ENCODE measurements at regions not wholly inside any gene's neighbourhood (a gene's known extent, or its start where the extent isn't known, plus 50 kb on each side); places are given as distances from the start of the nearest gene placed in this dataset.
"Not testable (repeated sequence)": the region's sequence is repeated elsewhere in the genome, so short reads cannot be mapped to it uniquely, and the experiment has no call there.

GRCh38 chr2:220336771-220337170 is 709.3 kb downstream of the SLC4A3 start:
- no peak for DNase-seq (ENCODE audit: low read depth in 2 of 2)

GRCh38 chr2:220337611-220338440 is 710.4 kb downstream of the SLC4A3 start:
- DNase-seq (ENCODE audit: low read depth in 2 of 2) = no peak

- DNase-seq (ENCODE audit: low read depth in 2 of 2) = no peak
Measured at GRCh38 chr2:220341014-220341413, 713.6 kb downstream of the SLC4A3 start.

- DNase-seq (ENCODE audit: low read depth in 2 of 2) = no peak
Measured at GRCh38 chr2:220346919-220347318, 719.5 kb downstream of the SLC4A3 start.

- DNase-seq (ENCODE audit: low read depth in 2 of 2) = no peak
Measured at GRCh38 chr2:220347626-220348025, 720.2 kb downstream of the SLC4A3 start.

DNA sequence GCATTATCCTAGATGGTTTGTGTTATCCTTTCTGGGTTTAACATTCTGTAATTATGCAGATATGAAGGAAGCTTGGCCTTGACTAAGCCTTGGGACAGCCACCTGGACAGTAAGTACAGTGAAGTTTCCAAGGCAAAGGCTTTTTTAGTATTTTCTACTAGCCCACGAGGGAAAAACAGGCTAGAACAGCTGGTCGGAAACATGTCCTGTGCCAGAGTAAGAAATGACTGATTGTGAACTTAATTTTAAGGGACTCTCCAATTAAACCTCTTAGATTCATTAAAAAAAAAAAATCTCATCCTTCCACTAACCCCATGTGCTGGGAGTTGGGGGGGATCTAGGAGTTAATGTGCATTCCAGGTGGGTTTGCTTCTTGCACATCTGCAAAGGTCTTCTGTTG is 720.8 kb downstream of the SLC4A3 start:
- no peak for DNase-seq (ENCODE audit: low read depth in 2 of 2)

GRCh38 chr2:220353897-220354296 is 726.5 kb downstream of the SLC4A3 start:
- no peak for DNase-seq (ENCODE audit: low read depth in 2 of 2)

GRCh38 chr2:220356076-220356475 is 728.6 kb downstream of the SLC4A3 start:
- no peak for DNase-seq (ENCODE audit: low read depth in 2 of 2)

DNA sequence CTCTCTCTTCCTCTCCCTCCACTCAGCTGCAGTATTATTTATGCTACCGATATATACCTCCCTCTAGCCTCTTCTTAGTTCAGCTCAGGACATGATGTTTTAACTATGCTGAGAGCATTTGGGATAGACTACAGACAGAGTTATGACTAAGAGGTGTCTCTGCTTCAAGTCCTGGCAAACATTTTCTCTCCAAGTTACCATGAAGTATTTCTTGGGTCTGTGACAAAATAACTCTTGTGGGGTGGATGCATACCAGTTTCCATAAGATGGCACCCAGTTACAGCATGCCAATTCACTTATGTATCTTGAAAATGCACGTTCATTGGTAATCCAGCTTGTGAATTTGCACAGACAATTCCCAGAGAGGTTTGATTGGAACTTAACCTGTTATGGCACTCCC is 737.6 kb downstream of the SLC4A3 start:
- peak in 1 of 2 experiments; percentile 4 for DNase-seq (ENCODE audit: low read depth in 2 of 2)

DNA sequence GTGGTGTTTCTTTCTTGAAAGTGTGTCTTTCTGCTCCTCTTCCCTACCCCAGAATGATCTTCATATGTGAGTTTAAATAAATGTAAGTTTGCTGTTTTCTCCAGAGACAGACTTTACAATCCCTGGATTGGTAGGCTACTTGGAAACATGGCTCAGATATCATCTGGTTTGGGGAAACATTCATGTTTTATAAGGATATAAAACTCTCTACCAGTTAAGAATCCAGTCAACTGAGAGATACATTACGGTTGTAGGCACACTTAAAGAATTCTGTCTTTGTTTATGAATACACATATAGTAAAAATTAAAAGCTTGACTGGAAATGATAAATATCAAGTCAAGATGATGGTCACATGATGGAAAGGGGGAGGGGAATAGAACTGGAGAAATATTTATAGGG is 739.3 kb downstream of the SLC4A3 start:
- DNase-seq (ENCODE audit: low read depth in 2 of 2) = no peak

GRCh38 chr2:220370764-220371163 is 743.3 kb downstream of the SLC4A3 start:
- no peak for DNase-seq (ENCODE audit: low read depth in 2 of 2)

GRCh38 chr2:220371211-220371610 is 743.8 kb downstream of the SLC4A3 start:
- DNase-seq (ENCODE audit: low read depth in 2 of 2) = no peak

GRCh38 chr2:220373878-220374277 is 746.4 kb downstream of the SLC4A3 start:
- no peak for DNase-seq (ENCODE audit: low read depth in 2 of 2)

GRCh38 chr2:220374282-220374681 is 746.9 kb downstream of the SLC4A3 start:
- DNase-seq (ENCODE audit: low read depth in 2 of 2) = no peak

DNA sequence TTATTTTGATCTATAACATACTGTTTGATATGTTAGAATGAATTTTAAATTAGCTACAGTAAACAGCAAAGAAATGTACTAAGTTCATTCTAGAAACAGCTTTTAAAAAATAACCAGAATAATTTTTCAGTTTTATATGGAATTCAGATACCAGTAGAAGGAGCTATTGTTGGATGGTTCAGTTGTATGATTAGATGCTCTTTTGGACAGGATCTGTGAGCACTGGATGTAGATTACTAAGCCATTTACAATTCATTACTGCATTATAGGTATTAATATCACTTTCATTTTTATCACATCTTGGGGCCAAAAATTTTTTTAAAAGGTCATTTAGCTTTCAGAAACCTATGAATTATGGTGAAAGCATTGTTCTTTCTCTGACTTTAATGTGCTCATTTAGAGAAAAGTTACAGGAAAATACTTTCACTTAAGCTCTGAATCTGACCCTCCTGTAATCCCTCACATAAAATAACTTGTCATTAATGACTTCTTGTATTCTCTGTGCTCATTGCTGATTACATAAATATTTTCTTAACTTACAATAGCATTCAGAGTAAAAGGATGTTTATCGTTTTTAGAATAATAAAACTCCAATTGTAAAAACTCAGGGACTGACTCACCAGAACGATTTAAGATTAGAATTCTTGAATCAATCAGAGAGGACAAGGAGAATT is 750.2 kb downstream of the SLC4A3 start:
- DNase-seq (ENCODE audit: low read depth in 2 of 2) = no peak

DNA sequence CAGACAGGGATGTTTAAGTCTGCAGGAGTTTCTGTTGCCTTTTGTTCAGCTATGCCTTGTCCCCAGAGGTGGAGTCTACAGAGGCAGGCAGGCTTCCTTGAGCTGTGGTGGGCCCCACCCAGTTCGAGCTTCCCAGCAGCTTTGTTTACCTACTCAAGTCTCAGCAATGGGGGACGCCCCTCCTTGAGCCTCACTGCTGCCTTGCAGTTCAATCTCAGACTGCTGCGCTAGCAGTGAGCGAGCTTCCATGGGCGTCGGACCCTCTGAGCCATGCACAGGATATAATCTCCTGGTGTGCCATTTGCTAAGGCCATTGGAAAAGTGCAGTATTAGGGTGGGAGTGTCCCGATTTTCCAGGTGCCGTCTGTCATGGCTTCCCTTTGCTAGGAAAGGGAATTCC is 760.3 kb downstream of the SLC4A3 start:
- not testable (repeated sequence) for DNase-seq (ENCODE audit: low read depth in 2 of 2)

- no peak for DNase-seq (ENCODE audit: low read depth in 2 of 2)
Measured at GRCh38 chr2:220393711-220394110, 766.3 kb downstream of the SLC4A3 start.

DNA sequence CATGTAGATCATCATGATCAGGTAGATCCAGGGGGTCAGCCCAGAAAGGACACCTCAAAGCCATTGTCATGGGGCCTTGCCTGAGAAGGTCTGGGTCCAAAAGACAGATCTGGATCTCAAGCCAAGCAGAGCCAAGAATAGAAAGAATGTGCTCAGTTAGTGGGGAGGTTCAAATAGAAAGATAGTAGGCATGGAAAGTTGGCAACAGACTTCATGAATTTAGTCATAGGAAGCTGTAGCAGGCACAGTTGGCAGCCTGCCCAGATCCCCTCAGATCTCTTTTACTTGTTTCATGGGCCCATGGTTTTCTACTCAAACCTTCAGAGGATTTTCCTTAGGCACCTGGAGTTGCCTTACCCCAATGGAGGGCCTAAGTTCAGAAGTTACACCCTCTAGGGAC is 767.0 kb downstream of the SLC4A3 start:
- peak in 1 of 2 experiments; percentile 1 for DNase-seq (ENCODE audit: low read depth in 2 of 2)

GRCh38 chr2:220396287-220396686 is 768.9 kb downstream of the SLC4A3 start:
- peak in 1 of 2 experiments; percentile 4 for DNase-seq (ENCODE audit: low read depth in 2 of 2)

DNA sequence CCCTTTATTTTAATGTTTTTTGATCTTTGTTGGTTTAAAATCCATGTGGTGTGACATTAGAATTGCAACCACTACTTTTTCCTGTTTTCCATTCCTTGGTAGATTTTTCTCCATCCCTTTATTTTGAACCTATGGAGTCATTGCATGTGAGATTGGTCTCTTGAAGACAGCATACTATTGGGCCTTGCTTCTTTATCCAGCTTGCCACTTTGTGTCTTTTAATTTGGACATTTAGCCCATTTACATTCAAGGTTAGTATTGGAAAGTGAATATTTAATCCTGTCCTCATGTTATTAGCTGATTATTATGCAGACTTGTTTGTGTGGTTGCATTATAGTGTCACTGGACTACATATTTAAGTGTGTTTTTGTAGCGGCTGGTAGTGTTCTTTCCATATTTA is 782.9 kb downstream of the SLC4A3 start:
- DNase-seq (ENCODE audit: low read depth in 2 of 2) = no peak

GRCh38 chr2:220417503-220417902 is 790.1 kb downstream of the SLC4A3 start:
- no peak for DNase-seq (ENCODE audit: low read depth in 2 of 2)

DNA sequence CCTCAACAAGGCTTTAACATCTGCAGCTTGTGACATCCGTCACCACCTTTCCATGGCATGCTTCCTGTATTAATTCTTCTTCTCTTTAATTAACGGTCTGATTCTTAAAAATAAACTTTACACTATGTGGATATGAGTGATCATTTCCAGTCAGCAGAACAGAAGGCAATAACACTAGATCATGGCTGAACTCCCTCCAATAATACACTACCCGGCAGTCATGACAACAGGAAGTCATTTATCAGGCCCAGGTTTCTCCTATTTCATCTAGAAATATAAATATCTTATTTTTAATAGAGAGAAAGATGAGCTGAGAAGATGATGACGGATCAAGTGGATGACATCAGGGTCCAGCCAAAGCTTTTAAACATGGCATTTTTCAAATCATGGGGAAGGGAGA is 792.2 kb downstream of the SLC4A3 start:
- DNase-seq (ENCODE audit: low read depth in 2 of 2) = no peak

- no peak for DNase-seq (ENCODE audit: low read depth in 2 of 2)
Measured at GRCh38 chr2:220420820-220421219, 793.4 kb downstream of the SLC4A3 start.

All from fibroblast of skin of left quadriceps (primary cell).